ENCODE measurements at regions not wholly inside any gene's neighbourhood (a gene's known extent, or its start where the extent isn't known, plus 50 kb on each side); places are given as distances from the start of the nearest gene placed in this dataset.

- TF ChIP-seq CTCF (IDR thresholded peaks at IDR 0.05), result no peak
- TF ChIP-seq POLR2A (IDR thresholded peaks at IDR 0.05), result no peak
- no peak for TF ChIP-seq POLR2AphosphoS5 (IDR thresholded peaks at IDR 0.05)
Observed at GRCh38 chr3:69547461-69547880, 161.6 kb upstream of the FRMD4B start.

Data from breast epithelium (tissue), 3 donors.